EL (cell line): ENCODE measurements at regions not wholly inside any gene's neighbourhood (a gene's known extent, or its start where the extent isn't known, plus 50 kb on each side); places are given as distances from the start of the nearest gene placed in this dataset.
"Not testable (repeated sequence)": the region's sequence is repeated elsewhere in the genome, so short reads cannot be mapped to it uniquely, and the experiment has no call there.

Experiments
- DNase-seq: peaks from one replicate; pipeline ENCODE4 v3.0.0-alpha.2; 2016

GRCh38 chr3:181929501-181929900 lies 217.8 kb downstream of the SOX2 start:
- no peak for DNase-seq

GRCh38 chr3:181930105-181930504 lies 218.4 kb downstream of the SOX2 start:
- no peak for DNase-seq

GRCh38 chr3:181932039-181932438 lies 220.3 kb downstream of the SOX2 start:
- no peak for DNase-seq

- no peak for DNase-seq
These were observed 221.4 kb downstream of the SOX2 start for GRCh38 chr3:181933052-181933618.

GRCh38 chr3:181935915-181936314 lies 224.2 kb downstream of the SOX2 start:
- no peak for DNase-seq

- DNase-seq: no peak
These were observed 225.0 kb downstream of the SOX2 start for GRCh38 chr3:181936774-181937173.

- DNase-seq: not testable (repeated sequence)
These were observed 226.9 kb downstream of the SOX2 start for GRCh38 chr3:181938580-181938979.

GRCh38 chr3:181940703-181941102 lies 229.0 kb downstream of the SOX2 start:
- no peak for DNase-seq

- DNase-seq: no peak
These were observed 229.5 kb downstream of the SOX2 start for GRCh38 chr3:181941250-181941649.

- no peak for DNase-seq
These were observed 231.6 kb downstream of the SOX2 start for GRCh38 chr3:181943285-181943684.

GRCh38 chr3:181947606-181948005 lies 235.9 kb downstream of the SOX2 start:
- no peak for DNase-seq

- DNase-seq: no peak
These were observed 236.6 kb downstream of the SOX2 start for GRCh38 chr3:181948286-181948685.

- DNase-seq: no peak
These were observed 240.5 kb downstream of the SOX2 start for GRCh38 chr3:181952221-181952620.

- DNase-seq: no peak
These were observed 241.2 kb downstream of the SOX2 start for GRCh38 chr3:181952929-181953328.

GRCh38 chr3:181955566-181955965 lies 243.8 kb downstream of the SOX2 start:
- no peak for DNase-seq

- DNase-seq: no peak
These were observed 244.4 kb downstream of the SOX2 start for GRCh38 chr3:181956122-181956521.

- no peak for DNase-seq
These were observed 254.7 kb downstream of the SOX2 start for GRCh38 chr3:181966393-181966792.

- no peak for DNase-seq
These were observed 258.2 kb downstream of the SOX2 start for GRCh38 chr3:181969925-181970324.

- DNase-seq: no peak
These were observed 259.7 kb downstream of the SOX2 start for GRCh38 chr3:181971424-181971823.

GRCh38 chr3:181974198-181974597 lies 262.5 kb downstream of the SOX2 start:
- DNase-seq: no peak

GRCh38 chr3:181976526-181976925 lies 264.8 kb downstream of the SOX2 start:
- no peak for DNase-seq

GRCh38 chr3:181985386-181985785 lies 273.7 kb downstream of the SOX2 start:
- DNase-seq: no peak

- DNase-seq: no peak
These were observed 276.0 kb downstream of the SOX2 start for GRCh38 chr3:181987736-181988135.

- DNase-seq: no peak
These were observed 287.1 kb downstream of the SOX2 start for GRCh38 chr3:181998828-181999227.

GRCh38 chr3:181999314-181999713 lies 287.6 kb downstream of the SOX2 start:
- no peak for DNase-seq

GRCh38 chr3:182000447-182000846 lies 288.7 kb downstream of the SOX2 start:
- no peak for DNase-seq
